K562 (cell line): ENCODE measurements at regions not wholly inside any gene's neighbourhood (a gene's known extent, or its start where the extent isn't known, plus 50 kb on each side); places are given as distances from the start of the nearest gene placed in this dataset.

Source experiments
- ATAC-seq: fragments of 200-7000 bp; cut with Tn5 transposase; 3 replicates; pipeline ENCODE4 v1.9.1; 2020; ENCODE audit warnings: moderate library complexity
- BruUV-seq: library from RNA; stranded (reverse); fragments of 400-500 nt; replicated peaks from 2 replicates; lab custom pipeline; 2021; lab: Mats Ljungman, UMichigan
- CTCF ChIA-PET: fragments of 300-600 bp; formaldehyde crosslinking; extraction: SDS; loops from one replicate; lab custom pipeline; 2021; ENCODE audit warnings: low intra/inter-chr PET ratio; lab: Yijun Ruan, JAX
- POLR2A ChIA-PET: fragments of 300-600, 350-650 bp; sonication (Branson Sonifier 250); formaldehyde crosslinking; extraction: SDS; loops from one replicate; lab custom pipeline; 2021; ENCODE audit warnings: antibody characterized with exemption, inconsistent platforms; lab: Yijun Ruan, JAX
- DNase-seq, 4 experiments: peaks; one replicate each; pipeline versions ENCODE4 v3.0.0 to v3.0.0-alpha.2; 2011 to 2018; ENCODE audit warnings: low spot score in 3 of 4, mixed read lengths in 3 of 4; ENCODE audit errors: extremely low read depth in 1 of 4
- FAIRE-seq: peaks from 2 replicates; lab custom pipeline; 2011; peaks lifted over from hg19 to GRCh38; lab: Jason Lieb, UNC
- H2AFZ ChIP-seq: 2 replicates; pipeline ENCODE4 v1.6.0; 2011; ENCODE audit warnings: low read depth, low read length, control low read depth, inconsistent platforms
- H3K27ac ChIP-seq: fragments of 200-600 bp; 3 replicates; pipeline ENCODE4 v1.8.0; 2011; ENCODE audit warnings: low read depth, mild to moderate bottlenecking, control low read depth, inconsistent platforms, low read length, moderate library complexity, mixed read lengths; ENCODE audit errors: extremely low read depth
- H3K27me3 ChIP-seq, 2 experiments: fragments of 300-600 bp in 1 of 2; 2 replicates in 1 of 2; 3 replicates in 1 of 2; pipeline versions ENCODE4 v1.6.0 to v1.8.0; 2011; ENCODE audit warnings: inconsistent platforms in 2 of 2, low read length in 2 of 2, mild to moderate bottlenecking in 1 of 2, mixed read lengths in 1 of 2, moderate library complexity in 1 of 2; ENCODE audit not compliant: control insufficient read depth in 2 of 2, insufficient read depth in 2 of 2
- H3K36me3 ChIP-seq: fragments of 300-600 bp; 3 replicates; pipeline ENCODE4 v1.8.0; 2011; ENCODE audit warnings: mild to moderate bottlenecking, low read length, inconsistent platforms; ENCODE audit not compliant: control insufficient read depth, insufficient read depth
- H3K4me1 ChIP-seq, 2 experiments: fragments of 200-600 bp in 1 of 2; replicated peaks in 1 of 2; 2 replicates in 1 of 2; 3 replicates in 1 of 2; pipeline versions ENCODE4 v1.5.1 to v1.8.0; 2011; ENCODE audit warnings: inconsistent platforms in 2 of 2, low read length in 2 of 2, mild to moderate bottlenecking in 1 of 2, mixed read lengths in 1 of 2, moderate library complexity in 1 of 2; ENCODE audit not compliant: control insufficient read depth in 2 of 2, insufficient read depth in 2 of 2
- H3K4me2 ChIP-seq: 2 replicates; pipeline ENCODE4 v1.6.1; 2011; ENCODE audit warnings: low read length, control low read depth, inconsistent platforms, mixed read lengths; ENCODE audit not compliant: insufficient read depth
- H3K4me3 ChIP-seq: fragments of 200-600 bp; sonication (generic), shearing (Covaris generic); 2 replicates; pipeline ENCODE4 v1.5.1; 2016; ENCODE audit warnings: control low read depth, inconsistent platforms
- H3K79me2 ChIP-seq: fragments of 200-600 bp; 3 replicates; pipeline ENCODE4 v1.8.0; 2011; ENCODE audit warnings: low read length, inconsistent platforms; ENCODE audit not compliant: control insufficient read depth, insufficient read depth
- H3K9ac ChIP-seq, 2 experiments: 2 replicates each; pipeline versions ENCODE4 v1.6.0 to v1.6.1; 2011; ENCODE audit warnings: low read depth in 2 of 2, low read length in 2 of 2, control low read depth in 1 of 2, inconsistent platforms in 1 of 2, mild to moderate bottlenecking in 1 of 2, mixed read lengths in 1 of 2; ENCODE audit not compliant: insufficient read depth in 1 of 2
- H3K9me1 ChIP-seq: one replicate; pipeline ENCODE4 v1.6.0; 2011; ENCODE audit warnings: inconsistent platforms, mild to moderate bottlenecking, low read length, moderate library complexity; ENCODE audit not compliant: control insufficient read depth, insufficient read depth
- H3K9me3 ChIP-seq: replicated peaks from 2 replicates; pipeline ENCODE4 v1.5.1; 2011; ENCODE audit warnings: low read depth, low read length, inconsistent platforms; ENCODE audit not compliant: control insufficient read depth, insufficient read depth
- H4K20me1 ChIP-seq: replicated peaks from 2 replicates; pipeline ENCODE4 v1.6.1; 2011; ENCODE audit warnings: low read length, inconsistent platforms, mixed read lengths; ENCODE audit not compliant: control insufficient read depth, insufficient read depth
- CTCF ChIP-seq, 3 experiments: IDR thresholded peaks in 2 of 3; conservative IDR thresholded peaks in 1 of 3; 2 replicates each; pipeline ENCODE4 v1.5.1; 2011 to 2012; ENCODE audit warnings: low read length in 3 of 3, mild to moderate bottlenecking in 3 of 3, control low read depth in 2 of 3, improper control_type of control experiment in 1 of 3, inconsistent platforms in 1 of 3, low read depth in 1 of 3, mixed read lengths in 1 of 3, moderate library complexity in 1 of 3; ENCODE audit not compliant: insufficient read depth in 2 of 3
- RAD21 ChIP-seq, 2 experiments: fragments of 250-450 bp in 1 of 2; fragments of 450-650 bp in 1 of 2; sonication (Bioruptor Pico) in 1 of 2; formaldehyde crosslinking in 1 of 2; IDR thresholded peaks in 1 of 2; conservative IDR thresholded peaks in 1 of 2; 2 replicates each; pipeline versions ENCODE4 v1.4.0 to v1.8.0; 2020 to 2022; ENCODE audit warnings: mild to moderate bottlenecking in 2 of 2, moderate library complexity in 1 of 2
- SMC3 ChIP-seq: conservative IDR thresholded peaks from 2 replicates; pipeline ENCODE4 v1.6.1; 2011; ENCODE audit warnings: low read depth, low read length, improper control_type of control experiment; ENCODE audit not compliant: insufficient read depth
- SNIP1 ChIP-seq: fragments of 450-650 bp; IDR thresholded peaks from 2 replicates; pipeline ENCODE4 v1.7.1; 2017; ENCODE audit warnings: low read depth, mild to moderate bottlenecking
- ZNF57 ChIP-seq: fragments of 450-650 bp; formaldehyde crosslinking; IDR thresholded peaks from 2 replicates; pipeline ENCODE4 v1.4.0; 2020; ENCODE audit warnings: mild to moderate bottlenecking, moderate library complexity
- WGBS: fragments of 100-300 bp; shearing (Covaris generic); methylation state at CpG from one replicate; pipeline ENCODE4 v1.1.6; 2016; ENCODE audit warnings: low coverage, mixed read lengths; ENCODE audit not compliant: insufficient coverage; ENCODE audit errors: missing lambda C conversion rate; 5-methylcytosine and 5-hydroxymethylcytosine counted together
- in situ Hi-C: fragments of 300-500 bp; cut with MboI; formaldehyde crosslinking; loops from 4 replicates; pipeline ENCODE4 v1.15.0; 2018; ENCODE audit warnings: inconsistent platforms, mixed read lengths
- intact Hi-C: fragments of 100-400 bp; cut with micrococcal nuclease; formaldehyde crosslinking; loops from 2 replicates; pipeline ENCODE4 v1.14.2; 2022
- TF ChIP-seq, protein P1 (sequence below): fragments of 450-650 bp; formaldehyde crosslinking; IDR thresholded peaks from 2 replicates; pipeline ENCODE4 v1.4.0; 2020; ENCODE audit warnings: mild to moderate bottlenecking, moderate library complexity
- TF ChIP-seq, protein P2 (sequence below), 2 experiments: fragments of 450-650 bp; formaldehyde crosslinking in 1 of 2; IDR thresholded peaks; 2 replicates each; pipeline versions ENCODE4 v1.4.0 to v1.6.1; 2014 to 2020; ENCODE audit warnings: mild to moderate bottlenecking in 2 of 2, borderline replicate concordance in 1 of 2, low read depth in 1 of 2

GRCh38 chr3:61381745-61382392, 130.6 kb upstream of the FHIT start:
- Histone ChIP-seq H2AFZ (no peak overlapping the region), H3K9me1 (no peaks in the 10 kb centered on the region), H4K20me1 (no peaks in the 10 kb centered on the region), H3K27me3 (no peaks in the 10 kb centered on the region)
- peak; percentile 17 to 34 (median 22) for DNase-seq
- TF ChIP-seq, protein P1, sequence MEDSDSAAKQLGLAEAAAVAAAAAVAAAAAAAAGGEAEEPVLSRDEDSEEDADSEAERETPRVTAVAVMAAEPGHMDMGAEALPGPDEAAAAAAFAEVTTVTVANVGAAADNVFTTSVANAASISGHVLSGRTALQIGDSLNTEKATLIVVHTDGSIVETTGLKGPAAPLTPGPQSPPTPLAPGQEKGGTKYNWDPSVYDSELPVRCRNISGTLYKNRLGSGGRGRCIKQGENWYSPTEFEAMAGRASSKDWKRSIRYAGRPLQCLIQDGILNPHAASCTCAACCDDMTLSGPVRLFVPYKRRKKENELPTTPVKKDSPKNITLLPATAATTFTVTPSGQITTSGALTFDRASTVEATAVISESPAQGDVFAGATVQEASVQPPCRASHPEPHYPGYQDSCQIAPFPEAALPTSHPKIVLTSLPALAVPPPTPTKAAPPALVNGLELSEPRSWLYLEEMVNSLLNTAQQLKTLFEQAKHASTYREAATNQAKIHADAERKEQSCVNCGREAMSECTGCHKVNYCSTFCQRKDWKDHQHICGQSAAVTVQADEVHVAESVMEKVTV (CRISPR knock-in tag) = 0 out of 2 replicates have a peak, but pooled peaks have one; percentile 37
- 0 out of 2 replicates have a peak, but pooled peaks have one; percentile 17 for TF ChIP-seq SMC3
- TF ChIP-seq CTCF (IDR thresholded peaks at IDR 0.05 in 2 of 3, conservative IDR thresholded peaks at IDR 0.05 in 1 of 3; ENCODE audit: insufficient read depth in 2 of 3, low read depth in 1 of 3, low read length in 3 of 3) = peak; percentile 14 to 61 (median 56); a peak in 5 of 6 replicates
- TF ChIP-seq ZNF57 = no peak
- peak; percentile 57 to 66 for TF ChIP-seq RAD21 (CRISPR knock-in tag; conservative IDR thresholded peaks at IDR 0.05 in 1 of 2, IDR thresholded peaks at IDR 0.05 in 1 of 2)
- TF ChIP-seq, protein P2, sequence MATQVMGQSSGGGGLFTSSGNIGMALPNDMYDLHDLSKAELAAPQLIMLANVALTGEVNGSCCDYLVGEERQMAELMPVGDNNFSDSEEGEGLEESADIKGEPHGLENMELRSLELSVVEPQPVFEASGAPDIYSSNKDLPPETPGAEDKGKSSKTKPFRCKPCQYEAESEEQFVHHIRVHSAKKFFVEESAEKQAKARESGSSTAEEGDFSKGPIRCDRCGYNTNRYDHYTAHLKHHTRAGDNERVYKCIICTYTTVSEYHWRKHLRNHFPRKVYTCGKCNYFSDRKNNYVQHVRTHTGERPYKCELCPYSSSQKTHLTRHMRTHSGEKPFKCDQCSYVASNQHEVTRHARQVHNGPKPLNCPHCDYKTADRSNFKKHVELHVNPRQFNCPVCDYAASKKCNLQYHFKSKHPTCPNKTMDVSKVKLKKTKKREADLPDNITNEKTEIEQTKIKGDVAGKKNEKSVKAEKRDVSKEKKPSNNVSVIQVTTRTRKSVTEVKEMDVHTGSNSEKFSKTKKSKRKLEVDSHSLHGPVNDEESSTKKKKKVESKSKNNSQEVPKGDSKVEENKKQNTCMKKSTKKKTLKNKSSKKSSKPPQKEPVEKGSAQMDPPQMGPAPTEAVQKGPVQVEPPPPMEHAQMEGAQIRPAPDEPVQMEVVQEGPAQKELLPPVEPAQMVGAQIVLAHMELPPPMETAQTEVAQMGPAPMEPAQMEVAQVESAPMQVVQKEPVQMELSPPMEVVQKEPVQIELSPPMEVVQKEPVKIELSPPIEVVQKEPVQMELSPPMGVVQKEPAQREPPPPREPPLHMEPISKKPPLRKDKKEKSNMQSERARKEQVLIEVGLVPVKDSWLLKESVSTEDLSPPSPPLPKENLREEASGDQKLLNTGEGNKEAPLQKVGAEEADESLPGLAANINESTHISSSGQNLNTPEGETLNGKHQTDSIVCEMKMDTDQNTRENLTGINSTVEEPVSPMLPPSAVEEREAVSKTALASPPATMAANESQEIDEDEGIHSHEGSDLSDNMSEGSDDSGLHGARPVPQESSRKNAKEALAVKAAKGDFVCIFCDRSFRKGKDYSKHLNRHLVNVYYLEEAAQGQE (IDR thresholded peaks at IDR 0.05; ENCODE audit: borderline replicate concordance) = peak; percentile 28; the same call in 1 of the 2 replicates
- TF ChIP-seq, protein P2 (CRISPR knock-in tag; IDR thresholded peaks at IDR 0.05; ENCODE audit: low read depth) = no peak
- TF ChIP-seq SNIP1 = no peak
- TF ChIP-seq, all 486 proteins: peak for 5
- ChIA-PET CTCF (interaction anchor here (0.6 kb wide), 1 partner anchor 1279 kb away, joined by 3 read pairs; no protein-coding TSS in a partner anchor), POLR2A (no interaction called here)
- H3K9ac ChIP-seq = no peak overlapping the region
- no peak overlapping the region for H3K27ac ChIP-seq
- H3K9me3 ChIP-seq = no peaks in the 10 kb centered on the region
- H3K36me3 ChIP-seq = no peaks in the 10 kb centered on the region
- in situ Hi-C loops (loop anchor here (25.0 kb wide), 1 partner anchor 1820 kb away; no protein-coding TSS in a partner anchor), intact Hi-C loops (loop anchor here (10.0 kb wide), 1 partner anchor 1807 kb away; no protein-coding TSS in a partner anchor)
- H3K4me1 ChIP-seq = no peaks in the 10 kb centered on the region
- WGBS = 2% methylated on average over 7 of the region's 7 CpGs
- no peaks in the 10 kb centered on the region for H3K79me2 ChIP-seq
- FAIRE-seq (peak; percentile 78), ATAC-seq (peak; percentile 81)
- no TSS peak for BruUV-seq
- no peak overlapping the region for H3K4me3 ChIP-seq
- H3K4me2 ChIP-seq = no peak overlapping the region
